ENCODE measurements at regions not wholly inside any gene's neighbourhood (a gene's known extent, or its start where the extent isn't known, plus 50 kb on each side); places are given as distances from the start of the nearest gene placed in this dataset.

- no peak for DNase-seq (ENCODE audit: low read depth, low spot score)
- H3K4me1 ChIP-seq (ENCODE audit: control insufficient read depth in 1 of 2, insufficient read depth in 2 of 2, low read length in 2 of 2) = no peaks in the 10 kb centered on the region
- CTCF ChIA-PET = no interaction called here
- H3K79me2 ChIP-seq (ENCODE audit: insufficient read depth, low read length) = no peaks in the 10 kb centered on the region
- no peaks in the 10 kb centered on the region for H3K9me3 ChIP-seq (ENCODE audit: control insufficient read depth in 1 of 2, insufficient read depth in 1 of 2, low read depth in 1 of 2, low read length in 2 of 2)
- H3K27me3 ChIP-seq (ENCODE audit: insufficient read depth, low read length) = no peaks in the 10 kb centered on the region
- POLR2A ChIA-PET = no interaction called here
- no peaks in the 10 kb centered on the region for H4K20me1 ChIP-seq (ENCODE audit: insufficient read depth)
- TF ChIP-seq SIN3A (IDR thresholded peaks at IDR 0.05; ENCODE audit: low read depth) (no peak), ZBTB33 (IDR thresholded peaks at IDR 0.05; ENCODE audit: extremely low read depth, insufficient replicate concordance, low read length) (no peak), MAX (IDR thresholded peaks at IDR 0.05) (no peak), CEBPB (IDR thresholded peaks at IDR 0.05; ENCODE audit: low read depth) (no peak), EGR1 (IDR thresholded peaks at IDR 0.05; ENCODE audit: low read depth) (no peak), RAD21 (IDR thresholded peaks at IDR 0.05; ENCODE audit: low read depth) (no peak), EZH2phosphoT487 (IDR thresholded peaks at IDR 0.05; ENCODE audit: borderline replicate concordance) (no peak), CTCF (IDR thresholded peaks at IDR 0.05 in 2 of 3, conservative IDR thresholded peaks at IDR 0.05 in 1 of 3; ENCODE audit: borderline replicate concordance in 1 of 3, insufficient read depth in 1 of 3, low read depth in 2 of 3, low read length in 2 of 3) (no peak), POLR2A (IDR thresholded peaks at IDR 0.05; ENCODE audit: borderline replicate concordance, extremely low read depth, insufficient read depth, insufficient read length) (no peak), SP1 (IDR thresholded peaks at IDR 0.05; ENCODE audit: low read depth) (no peak), ATF3 (IDR thresholded peaks at IDR 0.05) (no peak), ELF1 (IDR thresholded peaks at IDR 0.05; ENCODE audit: borderline replicate concordance, low read depth) (no peak), ZFX (IDR thresholded peaks at IDR 0.05) (no peak), ZNF274 (IDR thresholded peaks at IDR 0.05; ENCODE audit: low read depth, low read length) (no peak), SRF (IDR thresholded peaks at IDR 0.05; ENCODE audit: low read depth) (no peak), POLR2AphosphoS5 (IDR thresholded peaks at IDR 0.05; ENCODE audit: low read depth, low read length) (no peak), EZH2 (IDR thresholded peaks at IDR 0.05) (no peak)
- no peak overlapping the region for H3K4me2 ChIP-seq (ENCODE audit: low read length)
- H3K36me3 ChIP-seq (ENCODE audit: control insufficient read depth in 1 of 2, insufficient read depth in 2 of 2, low read length in 2 of 2) = no peaks in the 10 kb centered on the region
- H3K4me3 ChIP-seq (replicated peaks in 1 of 2; ENCODE audit: low read depth in 1 of 2, low read length in 2 of 2) = no peak overlapping the region
- intact Hi-C loops (cut with micrococcal nuclease) = no loop called here
- no peak overlapping the region for H2AFZ ChIP-seq (ENCODE audit: low read depth, low read length, poor library complexity, severe bottlenecking)
- no peaks in the 10 kb centered on the region for H3K9me2 ChIP-seq (ENCODE audit: insufficient read depth)
- RAD21 ChIA-PET (ENCODE audit: low non-redundant PET in 1 of 2, low total read pairs in 2 of 2, uncharacterized antibody in 2 of 2, unreplicated experiment in 2 of 2) = no interaction called here
- no peak overlapping the region for H3K27ac ChIP-seq (ENCODE audit: low read depth, low read length)
- no peak for ATAC-seq
- H3K9ac ChIP-seq (ENCODE audit: low read length) = no peak overlapping the region
- no TSS peak for BruUV-seq (replicated peaks)
Observed at GRCh38 chr9:32304495-32304894, 79.9 kb upstream of the ACO1 start.
